T-helper 1 cell treated with Interleukin-12 subunit alpha and Interleukin-12 subunit beta and Interleukin-4 antibody, amounts not matched to agents 30 μg/mL and 1 μg/mL, for 36 hours (primary cell): ENCODE measurements at regions not wholly inside any gene's neighbourhood (a gene's known extent, or its start where the extent isn't known, plus 50 kb on each side); places are given as distances from the start of the nearest gene placed in this dataset.
"Not testable (repeated sequence)": the region's sequence is repeated elsewhere in the genome, so short reads cannot be mapped to it uniquely, and the experiment has no call there.

Experiments
- H3K27ac Mint-ChIP-seq: one replicate; pipeline ENCODE4 v1.8.0; 2021; ENCODE audit warnings: mild to moderate bottlenecking, mixed read lengths
- H3K27me3 Mint-ChIP-seq: one replicate; pipeline ENCODE4 v1.8.0; 2021; ENCODE audit warnings: low read depth, mixed read lengths
- H3K36me3 Mint-ChIP-seq: one replicate; pipeline ENCODE4 v1.8.0; 2021; ENCODE audit warnings: low read depth, mixed read lengths
- H3K4me1 Mint-ChIP-seq: one replicate; pipeline ENCODE4 v1.8.0; 2021; ENCODE audit warnings: low read depth, mixed read lengths
- H3K4me3 Mint-ChIP-seq: one replicate; pipeline ENCODE4 v1.8.0; 2021; ENCODE audit warnings: mild to moderate bottlenecking, moderate library complexity, mixed read lengths
- H3K9me3 Mint-ChIP-seq: one replicate; pipeline ENCODE4 v1.8.0; 2021; ENCODE audit warnings: mixed read lengths

- not testable (repeated sequence) for H3K36me3 Mint-ChIP-seq, H3K4me3 Mint-ChIP-seq, H3K4me1 Mint-ChIP-seq, H3K9me3 Mint-ChIP-seq, H3K27ac Mint-ChIP-seq
- H3K27me3 Mint-ChIP-seq = peaks cover 27% of the 10 kb centered on the region
These were observed 59.2 kb upstream of the TNIK start for GRCh38 chr3:171519423-171519822.

DNA sequence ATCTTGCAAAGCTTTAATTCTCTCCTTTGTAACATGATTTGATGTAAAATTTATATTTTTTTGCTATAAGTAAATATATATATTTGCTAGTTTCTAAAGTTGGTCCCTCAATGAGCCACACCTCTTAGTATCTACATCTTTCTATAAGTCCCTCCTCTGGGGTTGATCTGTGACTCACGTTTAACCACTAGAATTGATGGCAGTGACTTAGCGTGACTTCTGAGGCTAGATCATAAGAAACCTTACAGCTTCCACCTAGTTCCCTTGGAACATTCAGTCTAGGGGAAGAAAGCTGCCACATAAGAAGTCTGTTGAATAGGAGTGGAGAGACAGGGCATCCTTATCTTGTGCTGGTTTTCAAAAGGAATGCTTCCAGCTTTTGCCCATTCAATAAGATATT, 56.6 kb upstream of the TNIK start:
- H3K36me3 Mint-ChIP-seq = peaks cover 3% of the 10 kb centered on the region
- peaks cover 33% of the 10 kb centered on the region for H3K27me3 Mint-ChIP-seq
- no peak overlapping the region for H3K4me3 Mint-ChIP-seq

DNA sequence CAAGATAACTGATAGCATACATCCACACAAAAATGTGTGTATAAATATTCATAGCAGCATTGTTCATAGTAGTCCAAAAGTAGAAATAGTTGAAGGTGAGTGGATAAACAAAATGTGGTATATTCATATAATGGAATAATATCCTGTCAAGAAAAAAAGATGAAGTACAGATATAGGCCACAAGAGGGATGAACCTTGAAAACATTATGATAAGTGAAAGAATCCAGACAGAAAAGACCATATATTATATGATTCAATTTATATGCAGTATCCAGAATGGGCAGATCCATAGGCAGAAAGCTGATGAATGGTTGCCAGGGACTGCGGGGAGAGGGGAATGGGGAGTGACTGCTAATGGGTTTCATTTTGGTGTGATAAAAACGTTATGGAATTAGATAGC, 54.3 kb upstream of the TNIK start:
- no peak overlapping the region for H3K27ac Mint-ChIP-seq
- peaks cover 3% of the 10 kb centered on the region for H3K36me3 Mint-ChIP-seq
- H3K27me3 Mint-ChIP-seq = peaks cover 33% of the 10 kb centered on the region

More for the DNA sequence above, 56.6 kb upstream of the TNIK start:
- H3K27ac Mint-ChIP-seq = no peak overlapping the region
- H3K9me3 Mint-ChIP-seq = no peaks in the 10 kb centered on the region
- H3K4me1 Mint-ChIP-seq = no peaks in the 10 kb centered on the region

DNA sequence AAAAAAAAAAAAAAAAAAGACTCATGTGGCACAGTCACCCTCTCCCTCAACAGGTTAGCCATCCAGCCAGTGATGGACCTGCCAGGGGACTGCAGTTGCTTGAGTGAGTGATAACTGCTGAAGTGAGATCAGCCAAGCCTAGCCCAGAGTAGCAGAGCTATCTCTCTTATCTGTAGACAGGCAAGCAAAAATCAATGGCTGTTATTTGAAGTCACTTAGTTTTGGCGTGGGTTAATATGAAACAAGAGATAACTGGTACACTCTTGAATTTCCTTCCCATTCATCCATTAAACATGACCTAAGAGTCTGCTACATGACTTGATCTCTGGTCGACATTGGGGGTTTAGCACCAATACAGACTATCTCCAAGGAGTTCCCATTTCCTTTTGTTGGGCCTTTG, 51.2 kb upstream of the TNIK start:
- Mint-ChIP-seq H3K4me3 (no peak overlapping the region), H3K27me3 (peaks cover 18% of the 10 kb centered on the region), H3K27ac (no peak overlapping the region), H3K4me1 (no peaks in the 10 kb centered on the region), H3K36me3 (no peaks in the 10 kb centered on the region), H3K9me3 (no peaks in the 10 kb centered on the region)

More for the DNA sequence above, 54.3 kb upstream of the TNIK start:
- Mint-ChIP-seq H3K4me1 (no peaks in the 10 kb centered on the region), H3K9me3 (no peaks in the 10 kb centered on the region), H3K4me3 (no peak overlapping the region)
